GM19455 (cell line): ENCODE measurements at regions not wholly inside any gene's neighbourhood (a gene's known extent, or its start where the extent isn't known, plus 50 kb on each side); places are given as distances from the start of the nearest gene placed in this dataset.
"Not testable (repeated sequence)": the region's sequence is repeated elsewhere in the genome, so short reads cannot be mapped to it uniquely, and the experiment has no call there.

Experiments used
- ATAC-seq: cut with Tn5 transposase; IDR thresholded peaks from one replicate; pipeline ENCODE4 v1.9.1; 2021; ENCODE audit not compliant: unreplicated experiment

- ATAC-seq, result no peak
Measured at GRCh38 chr1:219732814-219733491, 120.0 kb upstream of the ZC3H11B start.

GRCh38 chr1:219731771-219732170 lies 118.9 kb upstream of the ZC3H11B start:
- no peak for ATAC-seq

GRCh38 chr1:219726480-219727272 lies 113.8 kb upstream of the ZC3H11B start:
- ATAC-seq, result no peak

- no peak for ATAC-seq
Measured at GRCh38 chr1:219724440-219724839, 111.5 kb upstream of the ZC3H11B start.

- ATAC-seq, result no peak
Measured at GRCh38 chr1:219717536-219717935, 104.6 kb upstream of the ZC3H11B start.

- no peak for ATAC-seq
Measured at GRCh38 chr1:219716611-219717114, 103.8 kb upstream of the ZC3H11B start.

- no peak for ATAC-seq
Measured at GRCh38 chr1:219713981-219714381, 101.1 kb upstream of the ZC3H11B start.

- no peak for ATAC-seq
Measured at GRCh38 chr1:219712506-219712905, 99.6 kb upstream of the ZC3H11B start.

- no peak for ATAC-seq
Measured at GRCh38 chr1:219710529-219711194, 97.8 kb upstream of the ZC3H11B start.

- ATAC-seq, result no peak
Measured at GRCh38 chr1:219708919-219709543, 96.1 kb upstream of the ZC3H11B start.

GRCh38 chr1:219707885-219708284 lies 95.0 kb upstream of the ZC3H11B start:
- not testable (repeated sequence) for ATAC-seq

- not testable (repeated sequence) for ATAC-seq
Measured at GRCh38 chr1:219704331-219704730, 91.4 kb upstream of the ZC3H11B start.

GRCh38 chr1:219703368-219703639 lies 90.4 kb upstream of the ZC3H11B start:
- ATAC-seq, result no peak

GRCh38 chr1:219701476-219701875 lies 88.6 kb upstream of the ZC3H11B start:
- ATAC-seq, result no peak

GRCh38 chr1:219699870-219700269 lies 87.0 kb upstream of the ZC3H11B start:
- ATAC-seq, result no peak

GRCh38 chr1:219697682-219698081 lies 84.8 kb upstream of the ZC3H11B start:
- ATAC-seq, result no peak

GRCh38 chr1:219692981-219693380 lies 80.1 kb upstream of the ZC3H11B start:
- no peak for ATAC-seq

GRCh38 chr1:219689774-219690173 lies 76.9 kb upstream of the ZC3H11B start:
- ATAC-seq, result no peak

GRCh38 chr1:219687779-219688178 lies 74.9 kb upstream of the ZC3H11B start:
- ATAC-seq, result no peak

GRCh38 chr1:219686171-219686570 lies 73.3 kb upstream of the ZC3H11B start:
- ATAC-seq, result no peak

GRCh38 chr1:219682788-219683187 lies 69.9 kb upstream of the ZC3H11B start:
- ATAC-seq, result no peak
